ENCODE measurements at regions not wholly inside any gene's neighbourhood (a gene's known extent, or its start where the extent isn't known, plus 50 kb on each side); places are given as distances from the start of the nearest gene placed in this dataset.

GRCh38 chr7:108697254-108697653, 127.6 kb downstream of the DNAJB9 start:
- ChIA-PET POLR2A (ENCODE audit: partially characterized antibody) (no interaction called here), CTCF (ENCODE audit: partially characterized antibody) (no interaction called here)
- H3K36me3 ChIP-seq (ENCODE audit: insufficient read depth, low read length): no peaks in the 10 kb centered on the region
- Mint-ChIP-seq H3K9me3 (peaks cover 0 to 7% (median under 1%) of the 10 kb centered on the region in 8 donors), H3K4me3 (no peak overlapping the region), H3K27me3 (peaks cover 0 to 3% of the 10 kb centered on the region in 2 donors), H3K36me3 (no peaks in the 10 kb centered on the region), H3K4me1 (no peaks in the 10 kb centered on the region), H3K27ac (no peak overlapping the region)
- no peaks in the 10 kb centered on the region for H3K27me3 ChIP-seq (ENCODE audit: insufficient read depth, low read length)
- no peaks in the 10 kb centered on the region for H3K4me1 ChIP-seq (ENCODE audit: insufficient read depth, low read length)
- intact Hi-C loops (cut with micrococcal nuclease): no loop called here
- no peak for DNase-seq
- no peak overlapping the region for H3K27ac ChIP-seq (ENCODE audit: low read depth, low read length)
- H3K4me3 ChIP-seq (ENCODE audit: low read length in 2 of 2): no peak overlapping the region
- no peaks in the 10 kb centered on the region for H3K9me3 ChIP-seq (ENCODE audit: control insufficient read depth in 1 of 2, low read length in 2 of 2)

GRCh38 chr7:108711611-108712010, 141.9 kb downstream of the DNAJB9 start:
- no peaks in the 10 kb centered on the region for H3K4me1 Mint-ChIP-seq
- peaks cover 0 to 3% of the 10 kb centered on the region in 2 donors for H3K27me3 Mint-ChIP-seq
- POLR2A ChIA-PET (ENCODE audit: partially characterized antibody): no interaction called here
- no peak overlapping the region for H3K27ac ChIP-seq (ENCODE audit: low read depth, low read length)
- DNase-seq: no peak
- H3K4me1 ChIP-seq (ENCODE audit: insufficient read depth, low read length): no peaks in the 10 kb centered on the region
- H3K27ac Mint-ChIP-seq: no peak overlapping the region
- H3K4me3 Mint-ChIP-seq: no peak overlapping the region
- H3K36me3 Mint-ChIP-seq: no peaks in the 10 kb centered on the region
- CTCF ChIA-PET (ENCODE audit: partially characterized antibody): no interaction called here
- intact Hi-C loops (cut with micrococcal nuclease): no loop called here
- H3K27me3 ChIP-seq (ENCODE audit: insufficient read depth, low read length): no peaks in the 10 kb centered on the region
- H3K9me3 Mint-ChIP-seq: peaks cover 0 to 4% (median 0%) of the 10 kb centered on the region in 8 donors
- H3K4me3 ChIP-seq (ENCODE audit: low read length in 2 of 2): no peak overlapping the region
- no peaks in the 10 kb centered on the region for H3K36me3 ChIP-seq (ENCODE audit: insufficient read depth, low read length)
- H3K9me3 ChIP-seq (ENCODE audit: control insufficient read depth in 1 of 2, low read length in 2 of 2): no peaks in the 10 kb centered on the region

- intact Hi-C loops (cut with micrococcal nuclease): no loop called here
- H3K36me3 Mint-ChIP-seq: no peaks in the 10 kb centered on the region
- DNase-seq: no peak
- H3K27me3 Mint-ChIP-seq: peaks cover 0 to 3% of the 10 kb centered on the region in 2 donors
- H3K27me3 ChIP-seq (ENCODE audit: insufficient read depth, low read length): no peaks in the 10 kb centered on the region
- H3K4me1 ChIP-seq (ENCODE audit: insufficient read depth, low read length): no peaks in the 10 kb centered on the region
- ChIA-PET CTCF (ENCODE audit: partially characterized antibody) (no interaction called here), POLR2A (ENCODE audit: partially characterized antibody) (no interaction called here)
- H3K4me1 Mint-ChIP-seq: no peaks in the 10 kb centered on the region
- peaks cover 0 to 5% (median 0%) of the 10 kb centered on the region in 8 donors for H3K9me3 Mint-ChIP-seq
- no peak overlapping the region for H3K27ac ChIP-seq (ENCODE audit: low read depth, low read length)
- H3K27ac Mint-ChIP-seq: no peak overlapping the region
- no peak overlapping the region for H3K4me3 Mint-ChIP-seq
- no peaks in the 10 kb centered on the region for H3K36me3 ChIP-seq (ENCODE audit: insufficient read depth, low read length)
- H3K9me3 ChIP-seq (ENCODE audit: control insufficient read depth in 1 of 2, low read length in 2 of 2): no peaks in the 10 kb centered on the region
- no peak overlapping the region for H3K4me3 ChIP-seq (ENCODE audit: low read length in 2 of 2)
These were observed 147.1 kb downstream of the DNAJB9 start for GRCh38 chr7:108716783-108717182.

- ChIA-PET CTCF (ENCODE audit: partially characterized antibody) (no interaction called here), POLR2A (ENCODE audit: partially characterized antibody) (no interaction called here)
- no peak for DNase-seq
- Histone ChIP-seq H3K27me3 (ENCODE audit: insufficient read depth, low read length) (no peaks in the 10 kb centered on the region), H3K9me3 (ENCODE audit: control insufficient read depth in 1 of 2, low read length in 2 of 2) (no peaks in the 10 kb centered on the region), H3K4me3 (ENCODE audit: low read length in 2 of 2) (no peak overlapping the region), H3K36me3 (ENCODE audit: insufficient read depth, low read length) (no peaks in the 10 kb centered on the region), H3K4me1 (ENCODE audit: insufficient read depth, low read length) (no peaks in the 10 kb centered on the region), H3K27ac (ENCODE audit: low read depth, low read length) (no peak overlapping the region)
- Mint-ChIP-seq H3K9me3 (peaks cover 0 to 5% (median 0%) of the 10 kb centered on the region in 8 donors), H3K4me1 (no peaks in the 10 kb centered on the region), H3K27me3 (peaks cover 0 to 1% of the 10 kb centered on the region in 2 donors), H3K27ac (no peak overlapping the region), H3K4me3 (no peak overlapping the region), H3K36me3 (no peaks in the 10 kb centered on the region)
- intact Hi-C loops (cut with micrococcal nuclease): no loop called here
These were observed 148.1 kb downstream of the DNAJB9 start for GRCh38 chr7:108717781-108718180.

GRCh38 chr7:108719631-108720030, 150.0 kb downstream of the DNAJB9 start:
- H3K4me3 Mint-ChIP-seq: no peak overlapping the region
- Histone ChIP-seq H3K4me1 (ENCODE audit: insufficient read depth, low read length) (no peaks in the 10 kb centered on the region), H3K4me3 (ENCODE audit: low read length in 2 of 2) (no peak overlapping the region), H3K27ac (ENCODE audit: low read depth, low read length) (no peak overlapping the region), H3K27me3 (ENCODE audit: insufficient read depth, low read length) (no peaks in the 10 kb centered on the region), H3K9me3 (ENCODE audit: control insufficient read depth in 1 of 2, low read length in 2 of 2) (no peaks in the 10 kb centered on the region), H3K36me3 (ENCODE audit: insufficient read depth, low read length) (no peaks in the 10 kb centered on the region)
- ChIA-PET CTCF (ENCODE audit: partially characterized antibody) (no interaction called here), POLR2A (ENCODE audit: partially characterized antibody) (no interaction called here)
- no peaks in the 10 kb centered on the region for H3K27me3 Mint-ChIP-seq
- H3K36me3 Mint-ChIP-seq: no peaks in the 10 kb centered on the region
- no peak for DNase-seq
- no peak overlapping the region for H3K27ac Mint-ChIP-seq
- H3K9me3 Mint-ChIP-seq: peaks cover 0 to 2% (median 0%) of the 10 kb centered on the region in 8 donors
- H3K4me1 Mint-ChIP-seq: no peaks in the 10 kb centered on the region
- intact Hi-C loops (cut with micrococcal nuclease): no loop called here

GRCh38 chr7:108722561-108722960, 152.9 kb downstream of the DNAJB9 start:
- CTCF ChIA-PET (ENCODE audit: partially characterized antibody): no interaction called here
- Histone ChIP-seq H3K4me1 (ENCODE audit: insufficient read depth, low read length) (no peaks in the 10 kb centered on the region), H3K27me3 (ENCODE audit: insufficient read depth, low read length) (no peaks in the 10 kb centered on the region), H3K9me3 (ENCODE audit: control insufficient read depth in 1 of 2, low read length in 2 of 2) (no peaks in the 10 kb centered on the region), H3K36me3 (ENCODE audit: insufficient read depth, low read length) (no peaks in the 10 kb centered on the region), H3K27ac (ENCODE audit: low read depth, low read length) (no peak overlapping the region), H3K4me3 (ENCODE audit: low read length in 2 of 2) (no peak overlapping the region)
- H3K4me1 Mint-ChIP-seq: no peaks in the 10 kb centered on the region
- no peak overlapping the region for H3K4me3 Mint-ChIP-seq
- H3K9me3 Mint-ChIP-seq: peaks cover 0 to 2% (median under 1%) of the 10 kb centered on the region in 8 donors
- no peak for DNase-seq
- POLR2A ChIA-PET (ENCODE audit: partially characterized antibody): no interaction called here
- no peaks in the 10 kb centered on the region for H3K36me3 Mint-ChIP-seq
- intact Hi-C loops (cut with micrococcal nuclease): no loop called here
- no peak overlapping the region for H3K27ac Mint-ChIP-seq
- H3K27me3 Mint-ChIP-seq: no peaks in the 10 kb centered on the region

- ChIA-PET CTCF (ENCODE audit: partially characterized antibody) (no interaction called here), POLR2A (ENCODE audit: partially characterized antibody) (no interaction called here)
- Mint-ChIP-seq H3K27me3 (no peaks in the 10 kb centered on the region), H3K4me3 (no peak overlapping the region), H3K9me3 (peaks cover 0 to 2% (median under 1%) of the 10 kb centered on the region in 8 donors), H3K4me1 (no peaks in the 10 kb centered on the region), H3K27ac (no peak overlapping the region), H3K36me3 (no peaks in the 10 kb centered on the region)
- Histone ChIP-seq H3K27ac (ENCODE audit: low read depth, low read length) (no peak overlapping the region), H3K36me3 (ENCODE audit: insufficient read depth, low read length) (no peaks in the 10 kb centered on the region), H3K4me3 (ENCODE audit: low read length in 2 of 2) (no peak overlapping the region), H3K9me3 (ENCODE audit: control insufficient read depth in 1 of 2, low read length in 2 of 2) (no peaks in the 10 kb centered on the region), H3K27me3 (ENCODE audit: insufficient read depth, low read length) (no peaks in the 10 kb centered on the region), H3K4me1 (ENCODE audit: insufficient read depth, low read length) (no peaks in the 10 kb centered on the region)
- no peak for DNase-seq
- intact Hi-C loops (cut with micrococcal nuclease): no loop called here
These were observed 153.7 kb downstream of the DNAJB9 start for GRCh38 chr7:108723381-108723814.
